Endodermal cell (in vitro differentiated cells): ENCODE measurements at regions not wholly inside any gene's neighbourhood (a gene's known extent, or its start where the extent isn't known, plus 50 kb on each side); places are given as distances from the start of the nearest gene placed in this dataset.

ENCODE experiments used
- DNase-seq: peaks from one replicate; pipeline ENCODE4 v3.0.0-alpha.2; 2017
- H3K27ac ChIP-seq: 2 replicates; pipeline ENCODE4 v1.5.1; 2013; ENCODE audit warnings: mild to moderate bottlenecking, low read depth, low read length, moderate library complexity
- H3K27me3 ChIP-seq: 2 replicates; pipeline ENCODE4 v1.6.1; 2013; ENCODE audit warnings: mild to moderate bottlenecking, low read length, moderate library complexity; ENCODE audit not compliant: insufficient read depth, control insufficient read depth, poor library complexity, severe bottlenecking
- H3K36me3 ChIP-seq: 2 replicates; pipeline ENCODE4 v1.7.0; 2013; ENCODE audit warnings: mild to moderate bottlenecking, low read length, moderate library complexity; ENCODE audit not compliant: control insufficient read depth, insufficient read depth
- H3K4me1 ChIP-seq: one replicate; pipeline ENCODE4 v1.7.0; 2013; ENCODE audit warnings: low read length; ENCODE audit not compliant: control insufficient read depth, insufficient read depth
- H3K4me3 ChIP-seq: 2 replicates; pipeline ENCODE4 v1.5.1; 2013; ENCODE audit warnings: mild to moderate bottlenecking, low read length, moderate library complexity
- H3K9ac ChIP-seq: 2 replicates; pipeline ENCODE4 v1.6.1; 2013; ENCODE audit warnings: mild to moderate bottlenecking, low read length, moderate library complexity; ENCODE audit not compliant: poor library complexity, severe bottlenecking; ENCODE audit errors: extremely low read depth
- H3K9me3 ChIP-seq: 2 replicates; pipeline ENCODE4 v1.6.1; 2013; ENCODE audit warnings: mild to moderate bottlenecking, low read length, moderate library complexity; ENCODE audit not compliant: control insufficient read depth
- H3K27ac Mint-ChIP-seq: 2 replicates; pipeline ENCODE4 v1.8.0; 2020; ENCODE audit warnings: mixed read lengths
- H3K27me3 Mint-ChIP-seq: 2 replicates; pipeline ENCODE4 v1.8.0; 2021; ENCODE audit warnings: mild to moderate bottlenecking, mixed read lengths; ENCODE audit not compliant: insufficient read depth
- H3K36me3 Mint-ChIP-seq: 2 replicates; pipeline ENCODE4 v1.8.0; 2020; ENCODE audit warnings: low read depth, mixed read lengths
- H3K4me1 Mint-ChIP-seq: 2 replicates; pipeline ENCODE4 v1.8.0; 2020; ENCODE audit warnings: mixed read lengths
- H3K4me3 Mint-ChIP-seq: 2 replicates; pipeline ENCODE4 v1.8.0; 2020; ENCODE audit warnings: mild to moderate bottlenecking, moderate library complexity, mixed read lengths
- H3K9me3 Mint-ChIP-seq: 2 replicates; pipeline ENCODE4 v1.8.0; 2020; ENCODE audit warnings: mild to moderate bottlenecking, mixed read lengths
- CTCF ChIP-seq: fragments of 200-600 bp; sonication (generic); conservative IDR thresholded peaks from 2 replicates; pipeline ENCODE4 v1.5.0; 2021; ENCODE audit warnings: antibody characterized with exemption, mild to moderate bottlenecking
- WGBS, 2 experiments: methylation state at CpG; one replicate each; pipeline versions ENCODE4 v1.1.5 to v1.1.7; 2013; ENCODE audit warnings: missing lambda C conversion rate in 2 of 2, mixed read lengths in 1 of 2; ENCODE audit not compliant: insufficient coverage in 1 of 2, insufficient read length in 1 of 2; 5-methylcytosine and 5-hydroxymethylcytosine counted together

- Mint-ChIP-seq H3K27me3 (no peaks in the 10 kb centered on the region), H3K4me3 (no peak overlapping the region), H3K4me1 (peaks cover 2% of the 10 kb centered on the region), H3K27ac (no peak overlapping the region), H3K9me3 (peaks cover 4% of the 10 kb centered on the region), H3K36me3 (no peaks in the 10 kb centered on the region)
- peaks cover 11% of the 10 kb centered on the region for H3K9me3 ChIP-seq
- no peaks in the 10 kb centered on the region for H3K4me1 ChIP-seq
- DNase-seq, result no peak
- no peak overlapping the region for H3K4me3 ChIP-seq
- no peak overlapping the region for H3K27ac ChIP-seq
- 90 to 100% methylated on average over 1 to 2 of the region's 2 CpGs for WGBS, 2 experiments
- H3K9ac ChIP-seq, result no peak overlapping the region
- H3K36me3 ChIP-seq, result no peaks in the 10 kb centered on the region
- no peaks in the 10 kb centered on the region for H3K27me3 ChIP-seq
- TF ChIP-seq CTCF, result no peak
These were observed 124.1 kb downstream of the NXNL2 start for GRCh38 chr9:88659126-88659525.

- H3K9me3 ChIP-seq, result peaks cover 11% of the 10 kb centered on the region
- H3K27ac ChIP-seq, result no peak overlapping the region
- no peaks in the 10 kb centered on the region for H3K36me3 Mint-ChIP-seq
- H3K36me3 ChIP-seq, result no peaks in the 10 kb centered on the region
- DNase-seq, result peak; percentile 85
- H3K4me3 ChIP-seq, result no peak overlapping the region
- H3K4me3 Mint-ChIP-seq, result no peak overlapping the region
- 20 to 36% methylated on average over 1 of the region's 1 CpG for WGBS, 2 experiments
- no peaks in the 10 kb centered on the region for H3K27me3 ChIP-seq
- no peaks in the 10 kb centered on the region for H3K4me1 ChIP-seq
- TF ChIP-seq CTCF, result peak; percentile 83
- peaks cover 2% of the 10 kb centered on the region for H3K4me1 Mint-ChIP-seq
- H3K9me3 Mint-ChIP-seq, result peaks cover 4% of the 10 kb centered on the region
- H3K9ac ChIP-seq, result no peak overlapping the region
- no peak overlapping the region for H3K27ac Mint-ChIP-seq
- peaks cover under 1% of the 10 kb centered on the region for H3K27me3 Mint-ChIP-seq
These were observed 125.6 kb downstream of the NXNL2 start for GRCh38 chr9:88660611-88661010.

GRCh38 chr9:88661759-88662158, 126.8 kb downstream of the NXNL2 start:
- Mint-ChIP-seq H3K9me3 (peaks cover 4% of the 10 kb centered on the region), H3K27me3 (peaks cover 1% of the 10 kb centered on the region), H3K36me3 (no peaks in the 10 kb centered on the region), H3K4me3 (no peak overlapping the region), H3K27ac (no peak overlapping the region), H3K4me1 (peaks cover 2% of the 10 kb centered on the region)
- H3K9me3 ChIP-seq, result peaks cover 11% of the 10 kb centered on the region
- no peak overlapping the region for H3K9ac ChIP-seq
- H3K27ac ChIP-seq, result no peak overlapping the region
- no peak for DNase-seq
- peak; percentile 36 for TF ChIP-seq CTCF
- no peaks in the 10 kb centered on the region for H3K4me1 ChIP-seq
- WGBS, 2 experiments, result 82 to 87% methylated on average over 3 of the region's 3 CpGs
- H3K4me3 ChIP-seq, result no peak overlapping the region
- H3K36me3 ChIP-seq, result no peaks in the 10 kb centered on the region
- H3K27me3 ChIP-seq, result no peaks in the 10 kb centered on the region
